MM.1S (cell line): ENCODE measurements at regions not wholly inside any gene's neighbourhood (a gene's known extent, or its start where the extent isn't known, plus 50 kb on each side); places are given as distances from the start of the nearest gene placed in this dataset.

Experiments used
- DNase-seq: peaks from one replicate; pipeline ENCODE4 v3.0.0-alpha.2; 2015
- H2AFZ ChIP-seq: fragments of 300-600 bp; sonication (generic); 2 replicates; pipeline ENCODE4 v1.6.0; 2016; ENCODE audit warnings: antibody characterized with exemption, low read length
- H3F3A ChIP-seq: fragments of 300-600 bp; sonication (generic); 2 replicates; pipeline ENCODE4 v1.6.1; 2016; ENCODE audit warnings: mild to moderate bottlenecking, antibody characterized with exemption, low read length, moderate library complexity, mixed read lengths; ENCODE audit not compliant: insufficient read depth
- H3K27ac ChIP-seq: fragments of 300-600 bp; sonication (generic); 2 replicates; pipeline ENCODE4 v1.5.1; 2016; ENCODE audit warnings: mild to moderate bottlenecking, low read length
- H3K27me3 ChIP-seq: fragments of 300-600 bp; sonication (generic); replicated peaks from 2 replicates; pipeline ENCODE4 v1.6.0; 2016; ENCODE audit warnings: low read length; ENCODE audit not compliant: insufficient read depth
- H3K36me3 ChIP-seq: fragments of 300-600 bp; sonication (generic); replicated peaks from 2 replicates; pipeline ENCODE4 v1.6.1; 2016; ENCODE audit warnings: mild to moderate bottlenecking, low read length, mixed read lengths; ENCODE audit not compliant: insufficient read depth
- H3K4me1 ChIP-seq: fragments of 300-600 bp; sonication (generic); 2 replicates; pipeline ENCODE4 v1.6.1; 2016; ENCODE audit warnings: low read length, mixed read lengths
- H3K4me2 ChIP-seq: fragments of 300-600 bp; sonication (generic); 2 replicates; pipeline ENCODE4 v1.6.0; 2016; ENCODE audit warnings: low read depth, low read length
- H3K4me3 ChIP-seq: fragments of 300-600 bp; sonication (generic); 2 replicates; pipeline ENCODE4 v1.5.1; 2016; ENCODE audit warnings: low read length, mixed read lengths
- H3K79me2 ChIP-seq: fragments of 300-600 bp; sonication (generic); 2 replicates; pipeline ENCODE4 v1.6.1; 2016; ENCODE audit warnings: mixed run types, low read length, mixed read lengths
- H3K9ac ChIP-seq: fragments of 300-600 bp; sonication (generic); 2 replicates; pipeline ENCODE4 v1.6.1; 2016; ENCODE audit warnings: low read length, mixed read lengths
- H3K9me2 ChIP-seq: fragments of 300-600 bp; sonication (generic); replicated peaks from 2 replicates; pipeline ENCODE4 v1.6.1; 2016; ENCODE audit warnings: mild to moderate bottlenecking, low read length, mixed read lengths; ENCODE audit not compliant: insufficient read depth
- H3K9me3 ChIP-seq: fragments of 300-600 bp; sonication (generic); replicated peaks from 2 replicates; pipeline ENCODE4 v1.6.1; 2016; ENCODE audit warnings: mild to moderate bottlenecking, low read length, mixed read lengths; ENCODE audit not compliant: insufficient read depth
- H4K20me1 ChIP-seq: fragments of 300-600 bp; sonication (generic); 2 replicates; pipeline ENCODE4 v1.6.1; 2016; ENCODE audit warnings: mild to moderate bottlenecking, low read length, moderate library complexity, mixed read lengths; ENCODE audit not compliant: insufficient read depth
- EZH2 ChIP-seq: fragments of 300-600 bp; sonication (generic); optimal IDR thresholded peaks from 2 replicates; pipeline ENCODE3; 2017; ENCODE audit warnings: low read depth, mild to moderate bottlenecking, antibody characterized with exemption, low read length, mixed read lengths
- EZH2phosphoT487 ChIP-seq: fragments of 300-600 bp; sonication (generic); IDR thresholded peaks from 2 replicates; pipeline ENCODE4 v1.6.1; 2018; ENCODE audit warnings: antibody characterized with exemption, low read length
- TF ChIP-seq, protein P1 (sequence below): fragments of 300-600 bp; sonication (generic); IDR thresholded peaks from 2 replicates; pipeline ENCODE4 v1.5.1; 2016; ENCODE audit warnings: antibody characterized with exemption, low read length, mixed read lengths

DNA sequence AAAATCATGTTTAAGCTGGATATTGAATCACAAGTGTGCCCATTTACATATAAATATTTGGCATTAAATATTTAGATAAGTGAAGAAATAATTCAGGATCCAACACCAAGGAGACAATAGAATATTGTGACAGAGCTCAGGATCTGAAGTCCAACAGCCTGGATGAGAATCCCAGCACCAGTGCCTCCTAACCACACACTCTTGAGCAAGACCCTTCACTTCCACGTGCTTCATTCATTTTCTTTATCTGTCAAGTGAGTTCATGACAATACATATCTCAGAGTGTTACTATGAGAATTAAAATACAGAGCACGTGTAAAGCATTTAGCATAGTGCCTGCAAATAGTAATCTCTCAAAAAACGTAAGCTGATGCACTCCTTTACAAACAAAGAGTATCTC, 78.4 kb upstream of the IKZF1 start:
- H3K9me3 ChIP-seq, result no peaks in the 10 kb centered on the region
- no peak overlapping the region for H3K27ac ChIP-seq
- no peaks in the 10 kb centered on the region for H3K79me2 ChIP-seq
- TF ChIP-seq, protein P1, sequence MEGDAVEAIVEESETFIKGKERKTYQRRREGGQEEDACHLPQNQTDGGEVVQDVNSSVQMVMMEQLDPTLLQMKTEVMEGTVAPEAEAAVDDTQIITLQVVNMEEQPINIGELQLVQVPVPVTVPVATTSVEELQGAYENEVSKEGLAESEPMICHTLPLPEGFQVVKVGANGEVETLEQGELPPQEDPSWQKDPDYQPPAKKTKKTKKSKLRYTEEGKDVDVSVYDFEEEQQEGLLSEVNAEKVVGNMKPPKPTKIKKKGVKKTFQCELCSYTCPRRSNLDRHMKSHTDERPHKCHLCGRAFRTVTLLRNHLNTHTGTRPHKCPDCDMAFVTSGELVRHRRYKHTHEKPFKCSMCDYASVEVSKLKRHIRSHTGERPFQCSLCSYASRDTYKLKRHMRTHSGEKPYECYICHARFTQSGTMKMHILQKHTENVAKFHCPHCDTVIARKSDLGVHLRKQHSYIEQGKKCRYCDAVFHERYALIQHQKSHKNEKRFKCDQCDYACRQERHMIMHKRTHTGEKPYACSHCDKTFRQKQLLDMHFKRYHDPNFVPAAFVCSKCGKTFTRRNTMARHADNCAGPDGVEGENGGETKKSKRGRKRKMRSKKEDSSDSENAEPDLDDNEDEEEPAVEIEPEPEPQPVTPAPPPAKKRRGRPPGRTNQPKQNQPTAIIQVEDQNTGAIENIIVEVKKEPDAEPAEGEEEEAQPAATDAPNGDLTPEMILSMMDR, result no peak
- no peak for TF ChIP-seq EZH2
- no peak for TF ChIP-seq EZH2phosphoT487
- no peak for DNase-seq
- no peak overlapping the region for H3K4me3 ChIP-seq
- no peaks in the 10 kb centered on the region for H3K36me3 ChIP-seq
- no peak overlapping the region for H2AFZ ChIP-seq
- no peaks in the 10 kb centered on the region for H4K20me1 ChIP-seq
- H3K9ac ChIP-seq, result no peak overlapping the region
- no peak overlapping the region for H3K4me2 ChIP-seq
- no peaks in the 10 kb centered on the region for H3K27me3 ChIP-seq
- no peaks in the 10 kb centered on the region for H3K9me2 ChIP-seq
- no peaks in the 10 kb centered on the region for H3K4me1 ChIP-seq
- no peaks in the 10 kb centered on the region for H3F3A ChIP-seq

DNA sequence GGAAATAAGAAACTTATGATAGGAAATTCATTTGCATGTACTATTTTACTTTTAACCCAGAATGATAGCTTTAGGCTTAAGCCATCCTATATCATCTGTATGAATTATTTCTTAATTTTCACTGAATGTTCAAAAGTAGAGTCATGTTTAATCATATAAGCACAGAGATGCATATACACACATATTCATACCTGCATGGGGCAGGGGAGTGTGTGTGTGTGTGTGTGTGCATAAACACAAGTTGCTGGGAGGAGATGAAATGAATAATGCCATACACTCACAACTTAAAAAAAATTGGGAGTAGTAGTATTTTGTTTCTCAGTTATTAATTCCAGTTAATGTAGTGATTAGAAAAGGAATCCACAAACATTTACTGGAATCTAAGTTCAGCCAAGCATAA, 83.1 kb upstream of the IKZF1 start:
- H3K27ac ChIP-seq, result no peak overlapping the region
- no peaks in the 10 kb centered on the region for H3K79me2 ChIP-seq
- H3K9me3 ChIP-seq, result no peaks in the 10 kb centered on the region
- H2AFZ ChIP-seq, result no peak overlapping the region
- no peak overlapping the region for H3K4me2 ChIP-seq
- no peaks in the 10 kb centered on the region for H3K36me3 ChIP-seq
- TF ChIP-seq, protein P1, result no peak
- no peak for TF ChIP-seq EZH2phosphoT487
- TF ChIP-seq EZH2, result no peak
- H3F3A ChIP-seq, result no peaks in the 10 kb centered on the region
- no peaks in the 10 kb centered on the region for H3K27me3 ChIP-seq
- H3K9ac ChIP-seq, result no peak overlapping the region
- no peaks in the 10 kb centered on the region for H3K4me1 ChIP-seq
- H3K9me2 ChIP-seq, result no peaks in the 10 kb centered on the region
- no peak overlapping the region for H3K4me3 ChIP-seq
- no peaks in the 10 kb centered on the region for H4K20me1 ChIP-seq
- DNase-seq, result no peak

DNA sequence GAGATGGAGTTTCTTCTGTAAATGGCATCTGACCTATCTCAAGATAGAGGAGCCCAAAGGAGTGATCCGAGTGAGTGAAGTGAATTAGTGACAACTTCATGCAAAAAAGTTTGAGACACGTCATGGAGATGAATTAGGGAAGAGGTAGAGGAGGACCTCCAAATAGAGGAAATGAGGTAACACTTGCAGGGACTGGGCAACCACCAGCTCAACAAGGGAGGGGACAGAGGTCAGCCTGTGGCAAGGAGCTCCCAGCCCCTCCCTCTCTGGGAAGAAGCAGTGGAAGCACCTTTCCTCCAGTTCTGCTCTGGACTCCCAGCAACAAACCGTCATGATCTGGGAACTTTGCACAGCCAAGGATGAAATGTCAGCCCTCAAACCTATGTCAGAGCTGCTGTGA, 83.5 kb upstream of the IKZF1 start:
- no peak overlapping the region for H3K27ac ChIP-seq
- TF ChIP-seq, protein P1, result no peak
- no peaks in the 10 kb centered on the region for H3K9me3 ChIP-seq

More for the DNA sequence above, 83.5 kb upstream of the IKZF1 start:
- no peak overlapping the region for H3K4me2 ChIP-seq
- H3K4me1 ChIP-seq, result no peaks in the 10 kb centered on the region
- no peaks in the 10 kb centered on the region for H3K9me2 ChIP-seq
- H3K4me3 ChIP-seq, result no peak overlapping the region
- no peaks in the 10 kb centered on the region for H3K79me2 ChIP-seq
- no peaks in the 10 kb centered on the region for H3F3A ChIP-seq
- H3K9ac ChIP-seq, result no peak overlapping the region
- H3K27me3 ChIP-seq, result no peaks in the 10 kb centered on the region
- DNase-seq, result no peak
- H3K36me3 ChIP-seq, result no peaks in the 10 kb centered on the region
- H4K20me1 ChIP-seq, result no peaks in the 10 kb centered on the region
- H2AFZ ChIP-seq, result no peak overlapping the region
